IPS DF 4.7 (cell line): ENCODE measurements at regions not wholly inside any gene's neighbourhood (a gene's known extent, or its start where the extent isn't known, plus 50 kb on each side); places are given as distances from the start of the nearest gene placed in this dataset.
"Not testable (repeated sequence)": the region's sequence is repeated elsewhere in the genome, so short reads cannot be mapped to it uniquely, and the experiment has no call there.

ENCODE experiments used
- DNase-seq: peaks from one replicate; pipeline ENCODE4 v3.0.0-alpha.2; 2013; ENCODE audit warnings: low spot score; ENCODE audit errors: extremely low read depth

- no peak for DNase-seq
Observed at GRCh38 chr1:29409616-29410015, 173.3 kb downstream of the PTPRU start.

- no peak for DNase-seq
Observed at GRCh38 chr1:29408831-29409605, 172.7 kb downstream of the PTPRU start.

GRCh38 chr1:29406814-29407213 is 170.5 kb downstream of the PTPRU start:
- DNase-seq, result no peak

- DNase-seq, result not testable (repeated sequence)
Observed at GRCh38 chr1:29400203-29400602, 163.9 kb downstream of the PTPRU start.

GRCh38 chr1:29399465-29399864 is 163.1 kb downstream of the PTPRU start:
- no peak for DNase-seq

GRCh38 chr1:29398431-29398830 is 162.1 kb downstream of the PTPRU start:
- no peak for DNase-seq

- no peak for DNase-seq
Observed at GRCh38 chr1:29397981-29398380, 161.7 kb downstream of the PTPRU start.

GRCh38 chr1:29397256-29397590 is 160.9 kb downstream of the PTPRU start:
- DNase-seq, result no peak

- no peak for DNase-seq
Observed at GRCh38 chr1:29396438-29397255, 160.3 kb downstream of the PTPRU start.

GRCh38 chr1:29395736-29396437 is 159.6 kb downstream of the PTPRU start:
- DNase-seq, result no peak

- DNase-seq, result no peak
Observed at GRCh38 chr1:29394521-29395225, 158.4 kb downstream of the PTPRU start.

- no peak for DNase-seq
Observed at GRCh38 chr1:29393451-29393826, 157.1 kb downstream of the PTPRU start.

GRCh38 chr1:29392486-29393450 is 156.4 kb downstream of the PTPRU start:
- DNase-seq, result no peak

GRCh38 chr1:29392036-29392435 is 155.7 kb downstream of the PTPRU start:
- DNase-seq, result no peak

- no peak for DNase-seq
Observed at GRCh38 chr1:29391362-29391880, 155.1 kb downstream of the PTPRU start.

- no peak for DNase-seq
Observed at GRCh38 chr1:29390491-29391361, 154.4 kb downstream of the PTPRU start.

- DNase-seq, result no peak
Observed at GRCh38 chr1:29390075-29390474, 153.8 kb downstream of the PTPRU start.

- no peak for DNase-seq
Observed at GRCh38 chr1:29389533-29390041, 153.3 kb downstream of the PTPRU start.

GRCh38 chr1:29388884-29389283 is 152.6 kb downstream of the PTPRU start:
- DNase-seq, result no peak
